GM21717 (cell line): ENCODE measurements at regions not wholly inside any gene's neighbourhood (a gene's known extent, or its start where the extent isn't known, plus 50 kb on each side); places are given as distances from the start of the nearest gene placed in this dataset.

Experiments used
- ATAC-seq: cut with Tn5 transposase; IDR thresholded peaks from one replicate; pipeline ENCODE4 v1.9.1; 2021; ENCODE audit warnings: mild to moderate bottlenecking, moderate library complexity; ENCODE audit not compliant: unreplicated experiment

DNA sequence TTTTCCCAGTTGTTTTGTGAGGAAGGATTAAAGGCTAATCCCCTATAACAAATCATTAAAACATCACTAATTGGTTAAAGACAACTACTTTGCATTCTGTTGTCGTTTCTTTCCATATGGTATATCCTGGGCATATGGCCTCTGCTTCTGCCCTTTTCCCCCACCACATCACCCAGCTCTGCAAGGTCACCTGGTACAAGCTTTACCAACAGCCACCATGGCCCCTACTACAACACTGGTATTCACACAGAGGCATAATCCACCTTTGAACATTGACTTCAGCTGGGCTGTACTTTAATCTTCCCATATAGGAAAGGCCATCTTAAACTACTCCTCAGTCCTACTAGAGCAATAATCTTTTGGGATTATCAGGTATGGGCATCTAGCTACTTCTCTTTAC lies 866.1 kb downstream of the TLE4 start:
- ATAC-seq = no peak

DNA sequence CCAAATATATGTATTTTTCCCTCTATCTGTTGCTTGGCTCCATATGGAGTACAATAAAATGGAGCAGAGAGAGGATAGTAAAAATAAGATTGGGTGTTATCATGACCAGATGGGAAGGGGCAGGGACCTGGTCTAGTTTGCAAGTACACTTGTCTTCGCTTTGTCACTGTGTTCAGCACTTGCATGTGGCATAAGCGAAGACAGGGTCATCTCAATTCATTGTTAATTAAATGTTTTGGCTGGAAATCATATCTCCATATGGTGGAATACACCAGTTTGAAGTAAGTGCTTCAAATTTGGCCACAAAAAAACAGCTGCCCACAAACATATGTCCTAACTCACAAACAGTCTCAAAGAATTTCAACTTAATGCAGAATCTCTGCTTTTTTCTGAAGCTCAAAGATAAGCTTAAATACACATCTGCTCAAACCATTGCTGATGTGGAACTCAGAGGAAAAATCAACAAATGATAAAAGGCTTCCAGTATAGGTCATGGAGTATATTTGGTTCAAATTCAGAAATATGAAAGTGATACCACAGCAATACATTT lies 865.4 kb downstream of the TLE4 start:
- no peak for ATAC-seq

DNA sequence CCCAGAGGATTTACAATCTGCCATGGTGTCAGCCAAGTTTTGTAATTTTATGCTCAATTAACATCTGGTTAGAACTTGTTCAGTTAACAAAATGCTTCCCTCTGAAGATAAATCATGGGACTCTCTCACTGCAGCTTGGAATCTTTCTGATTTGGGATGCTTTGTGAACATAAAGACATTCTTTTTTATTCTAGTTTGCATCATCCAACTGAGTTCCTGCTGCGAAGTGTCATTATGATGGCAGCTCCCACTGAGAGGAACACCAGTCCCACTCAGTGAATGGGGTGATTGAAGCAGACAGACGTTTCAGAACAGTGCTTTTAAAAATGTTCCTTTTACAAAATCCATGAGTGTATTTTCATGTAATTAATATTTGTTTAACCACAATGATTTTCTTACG lies 863.8 kb downstream of the TLE4 start:
- no peak for ATAC-seq

DNA sequence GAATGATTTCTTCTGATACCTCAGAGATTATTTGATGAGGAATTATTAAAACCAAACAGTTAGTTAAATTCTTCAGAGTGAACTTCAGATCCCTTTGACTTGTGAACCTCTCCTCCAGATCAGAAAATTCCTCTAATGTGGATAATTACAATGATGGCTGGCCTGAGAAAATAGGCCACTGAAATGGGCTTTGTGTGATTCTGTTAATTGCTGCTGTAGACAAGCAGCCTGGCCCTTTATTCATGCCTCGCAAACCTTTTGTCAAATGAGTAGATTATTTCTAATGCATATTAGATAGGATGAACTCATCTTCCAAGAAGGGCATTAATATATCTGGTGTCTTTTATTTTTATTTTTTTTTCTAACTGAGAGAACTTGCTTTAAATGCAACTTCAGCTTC lies 855.2 kb downstream of the TLE4 start:
- ATAC-seq = no peak

DNA sequence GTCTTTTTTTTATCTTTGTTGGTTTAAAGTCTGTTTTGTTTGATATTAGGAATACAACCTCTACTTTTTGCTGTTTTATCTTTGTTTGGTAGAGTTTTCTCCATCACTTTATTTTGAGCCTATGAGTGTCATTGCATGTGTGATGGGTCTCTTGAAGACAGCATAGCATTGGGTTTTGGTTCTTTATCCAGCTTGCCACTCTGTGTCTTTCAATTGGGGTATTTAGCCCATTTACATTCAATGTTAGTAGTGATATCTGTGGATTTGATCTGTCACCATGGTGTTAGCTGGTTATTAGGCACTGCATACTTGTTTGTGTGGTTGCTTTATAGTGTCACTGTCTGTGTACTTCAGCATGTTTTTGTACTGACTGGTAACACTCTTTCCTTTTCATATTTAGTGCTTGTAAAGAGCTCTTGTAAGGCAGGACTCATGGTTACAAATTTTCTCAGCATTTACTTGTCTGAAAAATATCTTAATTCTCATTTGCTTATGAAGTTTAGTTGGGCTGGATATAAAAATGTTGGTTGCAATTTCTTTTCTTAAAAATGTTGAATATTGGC lies 845.5 kb downstream of the TLE4 start:
- no peak for ATAC-seq

DNA sequence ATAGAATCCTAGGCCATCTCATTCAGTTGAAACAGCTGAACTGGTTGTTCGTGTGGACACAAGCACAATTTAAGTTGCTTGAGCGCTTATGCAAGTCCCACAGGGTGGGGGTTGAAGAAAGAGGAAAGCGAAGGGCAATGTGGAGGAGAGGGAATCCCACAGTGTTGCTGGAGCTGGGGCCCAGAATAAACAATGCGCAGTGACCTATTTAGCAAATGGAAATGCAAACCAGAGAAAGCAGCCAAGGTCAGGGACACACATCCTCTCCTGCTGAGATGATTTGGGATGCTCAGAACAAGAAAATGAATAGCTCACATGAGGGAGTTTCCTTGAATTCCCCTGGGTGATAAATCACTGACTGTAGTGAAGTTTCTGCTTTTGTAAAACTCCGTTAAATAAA lies 838.3 kb downstream of the TLE4 start:
- ATAC-seq = no peak

DNA sequence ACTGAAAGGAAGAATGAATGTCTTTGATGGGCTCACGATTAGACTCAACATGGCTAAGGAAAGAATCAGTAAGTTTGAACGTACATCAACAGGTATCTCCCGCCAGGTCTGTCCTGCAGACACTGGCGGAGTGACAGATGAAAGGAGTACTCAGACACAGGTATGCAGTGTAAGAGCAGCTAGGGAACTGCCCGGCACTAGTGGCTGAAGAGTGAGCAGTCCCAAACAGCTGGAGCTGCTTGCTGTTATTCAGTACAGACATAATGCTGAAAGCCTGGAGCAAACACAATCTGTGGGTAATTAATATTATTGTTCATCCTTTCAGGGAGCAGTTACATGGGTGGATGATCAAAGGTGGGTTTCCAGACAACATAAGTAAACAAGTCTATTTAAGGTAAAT lies 835.5 kb downstream of the TLE4 start:
- ATAC-seq = no peak

DNA sequence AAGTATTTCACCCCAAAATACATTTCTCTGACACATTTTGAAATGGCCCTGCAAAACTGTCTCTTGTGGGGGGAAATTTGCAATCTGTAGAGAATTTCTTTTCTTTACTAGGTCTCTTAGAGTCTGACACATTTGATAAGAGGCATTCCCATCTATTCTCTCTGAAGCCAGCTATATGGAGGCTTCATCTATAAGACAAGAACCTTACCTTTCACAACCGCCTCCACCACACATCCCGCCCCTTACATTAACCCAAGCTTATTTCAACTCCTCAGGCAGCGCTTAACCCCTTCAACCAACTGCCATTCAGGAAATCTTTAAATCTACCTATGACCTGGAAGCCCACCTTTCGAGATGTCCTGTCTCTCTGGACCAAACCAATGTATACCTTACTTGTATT lies 829.5 kb downstream of the TLE4 start:
- ATAC-seq = no peak

DNA sequence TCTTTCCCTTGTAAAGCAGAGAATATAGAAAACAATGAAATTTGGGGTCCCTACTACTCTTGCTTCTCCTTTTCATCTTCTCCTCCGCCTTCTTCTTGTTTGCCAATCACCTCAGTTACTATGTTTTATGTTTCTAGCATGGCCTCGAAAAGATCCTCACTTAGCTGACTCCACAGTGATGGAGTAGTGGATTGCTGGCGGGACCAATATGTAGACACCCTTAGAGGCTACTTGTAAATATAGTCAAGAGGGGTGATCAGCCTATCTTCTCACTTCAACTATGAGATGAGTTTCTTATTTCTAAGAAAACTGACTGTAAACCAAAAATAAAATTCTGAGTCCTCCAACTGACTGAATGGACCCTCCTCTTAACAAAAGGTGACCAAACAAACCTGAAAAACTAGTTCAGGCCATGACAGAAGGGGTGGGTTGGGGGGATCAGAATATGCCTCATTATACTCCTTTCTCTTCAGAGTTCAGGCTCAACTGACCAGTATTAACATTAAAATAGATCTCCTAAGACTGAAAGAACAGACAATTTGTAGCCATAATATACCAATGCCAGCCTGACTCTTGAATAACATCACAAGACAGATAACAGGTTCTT lies 829.0 kb downstream of the TLE4 start:
- ATAC-seq = no peak

DNA sequence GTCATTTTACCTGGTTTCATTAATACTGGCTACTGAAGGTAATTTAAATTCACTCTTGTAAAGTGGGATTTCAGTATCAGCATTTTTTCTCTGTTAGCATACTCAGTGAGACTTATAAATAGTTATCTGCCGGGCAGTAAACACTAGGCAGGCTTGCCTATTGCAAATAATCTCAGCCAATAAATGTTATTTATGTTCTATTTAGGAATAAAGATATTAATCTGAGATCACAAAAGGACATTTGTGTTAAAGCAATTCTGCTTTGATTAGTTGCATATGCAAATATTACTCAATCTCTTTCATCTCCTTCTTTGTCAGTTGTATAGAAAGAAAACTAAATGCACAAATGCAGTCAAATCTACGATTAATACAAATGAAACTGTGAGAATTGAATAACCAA lies 827.8 kb downstream of the TLE4 start:
- ATAC-seq = no peak

DNA sequence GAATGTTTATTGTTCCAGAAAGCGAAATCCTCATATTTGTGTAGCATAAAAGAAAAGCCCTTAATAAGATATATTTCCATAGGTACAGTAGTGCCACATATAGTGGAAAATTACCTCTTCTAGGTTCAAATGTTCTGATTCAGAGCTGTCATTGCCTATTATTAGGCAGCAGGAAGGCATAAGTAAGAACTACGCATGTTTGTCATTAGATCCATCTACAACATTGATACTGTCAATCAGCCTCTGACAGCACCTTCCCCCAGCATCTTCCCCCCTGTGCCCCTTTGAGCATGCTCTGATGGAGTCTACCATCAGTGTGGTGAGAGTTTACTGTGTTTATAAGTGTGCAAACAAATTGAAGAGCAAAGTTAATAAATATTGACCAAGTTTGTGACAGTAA lies 816.1 kb downstream of the TLE4 start:
- ATAC-seq = no peak

DNA sequence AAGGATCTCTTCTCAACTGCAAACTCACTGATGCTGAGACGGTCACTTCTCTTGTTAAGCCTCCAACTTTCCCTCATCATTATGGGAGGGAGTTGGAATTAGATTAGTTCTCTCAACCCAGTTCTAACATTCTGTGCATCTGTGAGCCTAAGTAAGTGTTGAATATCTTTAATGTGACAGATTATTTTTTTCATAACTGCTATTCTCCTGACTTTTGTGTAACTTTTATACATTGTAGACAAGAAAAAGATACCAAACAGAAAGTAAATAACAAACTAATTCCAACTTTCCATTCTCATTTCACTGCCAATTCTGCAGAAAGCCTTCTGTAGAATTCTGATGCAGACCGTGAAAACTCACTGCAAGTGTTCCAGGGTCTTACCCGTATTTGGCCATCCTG lies 813.5 kb downstream of the TLE4 start:
- ATAC-seq = no peak

DNA sequence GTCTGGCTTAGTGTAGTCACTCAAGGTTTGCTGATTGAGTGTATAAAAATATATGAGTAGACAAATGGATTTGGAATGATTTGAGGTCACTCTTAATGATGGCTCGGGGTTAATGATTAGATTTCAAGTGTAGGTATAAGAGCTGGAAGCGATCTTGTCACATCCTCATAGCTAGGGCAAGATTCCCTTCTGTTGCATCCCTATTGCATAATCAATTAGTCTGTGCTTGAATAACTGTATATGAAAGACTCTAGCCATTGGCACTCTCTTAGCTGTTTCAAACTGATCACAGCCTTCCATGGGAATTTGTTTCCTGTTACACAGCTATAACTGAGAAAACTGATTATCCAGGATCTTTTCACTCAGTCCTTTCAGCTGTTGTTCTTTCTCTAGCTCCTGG lies 811.6 kb downstream of the TLE4 start:
- no peak for ATAC-seq

DNA sequence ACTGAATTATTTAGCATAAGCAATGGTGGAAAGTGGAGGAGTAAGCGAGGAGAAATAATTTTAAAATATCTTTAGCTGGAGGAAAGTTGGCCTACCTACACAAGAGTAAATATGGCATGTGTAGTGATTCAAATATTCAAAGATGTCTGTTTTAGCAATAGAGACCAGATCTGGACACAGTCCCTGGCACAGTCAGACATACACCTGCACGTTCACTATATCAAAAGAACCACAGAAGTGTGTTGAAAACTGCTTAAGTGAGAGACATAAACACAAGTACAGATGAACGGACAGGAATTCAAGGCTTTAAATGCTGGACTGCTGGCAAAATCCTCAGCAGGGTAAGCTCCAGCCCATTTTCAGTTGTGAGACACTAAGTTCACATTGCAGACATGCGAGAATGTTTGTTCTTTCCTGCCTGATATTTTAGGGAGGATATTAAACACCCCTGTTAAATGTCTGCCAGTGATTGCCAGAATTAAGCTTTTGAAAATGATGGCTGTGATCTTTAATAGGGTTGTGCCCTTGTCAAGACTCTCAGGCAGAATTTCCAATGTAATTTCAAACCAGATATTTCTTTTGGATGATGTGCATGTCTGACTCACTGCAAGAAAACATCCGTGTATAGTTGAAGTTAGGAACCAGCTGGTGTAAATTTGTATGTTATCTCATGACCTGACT lies 810.6 kb downstream of the TLE4 start:
- ATAC-seq = no peak

DNA sequence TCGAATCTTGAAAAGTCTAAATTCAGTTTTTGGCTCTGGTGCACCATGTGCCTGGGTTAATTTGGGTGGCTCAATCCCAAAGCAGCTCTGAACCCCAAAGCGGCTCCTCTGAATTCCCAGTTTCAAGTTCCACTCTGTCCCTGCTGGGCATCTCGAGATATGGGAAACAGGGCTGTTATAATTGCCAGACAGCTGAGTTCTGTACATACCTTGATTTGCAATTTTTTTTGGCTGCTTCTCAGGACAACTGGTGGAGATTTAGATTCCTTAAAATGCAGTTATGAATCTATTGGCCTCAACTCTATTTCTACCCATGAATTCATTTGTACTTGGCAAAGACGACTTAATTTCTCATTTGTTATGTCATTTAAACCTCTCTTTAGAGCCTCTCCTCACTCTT lies 808.5 kb downstream of the TLE4 start:
- no peak for ATAC-seq

DNA sequence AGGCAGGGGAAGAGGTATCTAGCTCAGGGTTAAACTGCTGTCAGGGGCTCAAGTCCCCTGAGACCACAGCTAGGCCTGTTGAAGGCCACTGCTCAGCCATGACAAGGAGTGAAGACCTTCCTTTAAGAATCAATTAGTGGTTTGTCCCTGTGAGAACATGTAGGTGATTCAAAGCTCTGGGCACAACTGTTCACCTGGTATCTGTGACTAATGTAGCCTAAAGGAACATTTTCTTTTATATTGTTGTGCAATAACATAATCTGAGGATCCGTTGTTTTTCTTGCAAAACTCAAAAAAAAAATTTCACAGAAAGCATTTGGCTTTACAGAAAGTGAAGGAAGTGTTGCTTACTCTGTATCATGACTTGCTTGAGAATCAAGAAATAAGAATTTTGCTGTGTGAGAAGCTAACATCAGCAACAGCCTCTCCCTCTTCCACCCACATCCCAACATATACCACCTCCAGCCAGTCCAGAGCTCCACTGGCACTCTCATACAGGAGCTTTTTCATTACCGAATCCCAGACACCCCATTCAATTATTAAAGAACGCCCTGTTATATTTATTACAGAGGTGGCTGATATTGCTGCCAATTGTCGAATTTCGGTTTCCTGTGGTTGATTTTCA lies 807.0 kb downstream of the TLE4 start:
- ATAC-seq = no peak

DNA sequence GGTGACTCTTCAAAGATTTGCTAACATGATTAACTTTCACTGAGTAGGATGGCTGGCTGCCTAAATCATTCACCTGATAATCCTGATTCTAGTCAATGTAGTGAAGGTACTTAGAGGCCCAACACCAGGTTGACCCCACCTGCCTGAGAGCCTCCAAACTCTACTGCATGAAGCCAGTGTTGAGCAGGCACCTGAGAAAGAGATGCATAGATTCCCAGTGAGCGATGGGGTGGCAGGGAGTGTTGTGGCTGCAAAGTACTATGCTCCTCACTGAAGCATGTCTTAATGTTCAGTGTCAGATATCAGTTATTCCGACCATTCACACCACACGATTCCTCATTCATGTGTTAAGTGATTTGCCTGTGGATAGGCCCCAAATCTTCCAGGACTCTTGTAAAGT lies 804.4 kb downstream of the TLE4 start:
- no peak for ATAC-seq

DNA sequence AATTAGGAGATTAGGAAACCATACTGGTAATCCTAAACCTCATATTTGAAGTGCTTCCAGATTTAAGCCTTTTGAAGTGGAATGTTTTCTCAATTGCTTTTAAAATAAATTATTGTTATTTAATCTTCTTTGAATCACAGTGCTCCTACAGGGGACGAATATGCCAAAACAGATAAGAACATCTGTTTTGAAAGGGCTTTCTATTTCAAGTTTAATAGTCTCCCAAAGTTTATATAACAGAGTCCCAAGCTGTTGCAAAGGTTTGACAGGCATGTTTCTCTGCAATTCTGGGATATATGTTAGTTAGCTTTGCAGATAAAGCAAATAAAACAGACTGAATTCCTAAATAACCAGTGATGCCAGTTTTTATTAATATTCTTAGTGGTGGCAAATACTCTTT lies 803.7 kb downstream of the TLE4 start:
- ATAC-seq = no peak

DNA sequence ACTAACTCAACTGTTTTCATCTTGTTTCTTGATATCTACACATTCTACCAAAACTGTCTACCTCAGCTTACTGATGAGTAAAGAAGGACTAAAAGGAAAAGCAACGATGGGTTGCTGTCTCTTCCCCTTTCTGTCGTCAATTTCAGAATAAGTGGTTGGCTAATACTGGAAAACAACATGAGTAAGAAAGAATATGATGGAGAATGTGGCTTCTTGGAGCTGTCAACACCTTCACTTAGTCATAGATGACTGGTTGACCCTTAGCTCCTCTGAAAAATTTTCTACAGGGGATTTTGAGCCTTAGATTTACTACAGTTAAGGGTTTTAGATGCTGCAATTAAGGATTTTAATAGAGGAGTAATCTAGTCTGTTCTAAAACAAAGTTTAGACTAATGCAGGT lies 797.9 kb downstream of the TLE4 start:
- ATAC-seq = no peak

DNA sequence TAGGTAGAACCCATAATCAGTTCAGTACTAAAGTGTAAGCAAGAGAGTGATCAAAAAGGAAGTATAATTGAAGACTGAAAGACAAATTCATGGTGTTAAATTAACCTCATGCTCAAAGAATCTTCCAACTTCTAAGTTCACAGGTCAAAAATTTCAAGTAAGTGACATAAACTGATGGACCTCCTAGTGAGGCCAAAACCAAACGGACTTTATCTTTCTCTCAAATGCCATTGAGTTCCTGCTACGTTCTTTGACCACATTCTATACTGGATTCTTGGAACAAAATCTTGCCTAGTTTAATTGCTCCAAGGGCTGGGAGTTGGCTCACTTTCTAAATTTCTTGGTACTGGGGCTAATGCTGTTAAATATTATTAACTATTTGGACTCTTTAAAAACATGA lies 794.9 kb downstream of the TLE4 start:
- no peak for ATAC-seq

DNA sequence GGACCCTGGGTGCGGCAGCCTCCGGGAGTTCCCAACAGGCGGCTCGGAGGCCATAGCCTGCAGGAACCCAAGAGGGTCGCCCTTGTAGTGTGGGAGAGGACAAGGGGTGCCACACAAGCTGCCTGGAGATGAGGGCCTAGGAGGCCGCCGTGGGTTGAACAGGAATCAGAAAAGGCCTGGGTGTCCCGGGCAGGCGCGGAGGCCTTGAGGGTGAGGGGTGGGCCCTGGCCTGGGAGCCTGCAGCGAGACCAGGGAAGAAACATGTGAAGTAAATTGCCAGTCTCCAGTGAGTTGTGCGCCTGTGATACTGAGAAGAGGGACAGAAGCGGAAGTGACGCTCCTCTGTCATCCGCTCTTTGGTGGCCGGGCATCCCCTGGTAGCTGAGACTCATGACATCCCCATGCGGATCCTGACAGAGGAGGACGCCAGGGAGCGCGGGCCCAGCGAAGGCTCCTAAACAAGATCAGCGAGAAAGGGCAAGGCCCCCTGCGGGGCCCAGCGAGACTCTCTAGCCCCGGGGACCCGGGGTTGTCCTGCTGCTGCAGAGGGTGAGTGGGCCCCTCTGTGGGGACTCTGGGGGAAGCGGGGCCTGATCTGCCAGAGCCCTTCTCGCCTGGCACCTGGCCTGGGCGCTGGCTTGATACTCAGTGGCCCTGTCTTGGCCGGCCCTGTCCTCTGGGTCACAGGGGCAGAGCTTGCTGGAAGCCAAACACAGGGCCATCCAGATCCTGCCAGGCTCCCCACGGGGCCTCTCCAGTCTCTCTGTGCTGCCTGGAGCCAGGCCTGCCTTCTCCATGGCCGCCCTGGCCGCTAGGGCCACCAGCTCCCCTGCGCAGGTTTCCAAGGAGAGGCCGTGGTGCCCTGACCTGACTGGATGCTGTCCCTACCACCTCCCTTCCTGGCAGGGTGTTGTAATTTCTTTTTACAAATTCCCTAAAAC lies 788.4 kb downstream of the TLE4 start:
- ATAC-seq = no peak
